HCT116 (cell line): ENCODE measurements at regions not wholly inside any gene's neighbourhood (a gene's known extent, or its start where the extent isn't known, plus 50 kb on each side); places are given as distances from the start of the nearest gene placed in this dataset.

Experiments used
- POLR2A ChIP-seq: IDR thresholded peaks from 2 replicates; pipeline ENCODE4 v1.7.0; 2011; ENCODE audit warnings: borderline replicate concordance; ENCODE audit not compliant: insufficient read depth, insufficient read length; ENCODE audit errors: extremely low read depth
- YY1 ChIP-seq: IDR thresholded peaks from 2 replicates; pipeline ENCODE4 v1.6.1; 2011; ENCODE audit warnings: low read length, low read depth, moderate library complexity, mild to moderate bottlenecking; ENCODE audit not compliant: insufficient replicate concordance; ENCODE audit errors: extremely low read depth
- TF ChIP-seq, protein P1 (sequence below), 3 experiments: fragments of 200-600 bp in 1 of 3; sonication (generic) in 1 of 3; IDR thresholded peaks in 2 of 3; conservative IDR thresholded peaks in 1 of 3; 2 replicates each; pipeline ENCODE4 v1.5.1; 2012 to 2017; ENCODE audit warnings: low read depth in 2 of 3, low read length in 2 of 3, antibody characterized with exemption in 1 of 3, borderline replicate concordance in 1 of 3, control low read depth in 1 of 3, mild to moderate bottlenecking in 1 of 3, mixed read lengths in 1 of 3, mixed run types in 1 of 3, moderate library complexity in 1 of 3; ENCODE audit not compliant: insufficient read depth in 1 of 3

DNA sequence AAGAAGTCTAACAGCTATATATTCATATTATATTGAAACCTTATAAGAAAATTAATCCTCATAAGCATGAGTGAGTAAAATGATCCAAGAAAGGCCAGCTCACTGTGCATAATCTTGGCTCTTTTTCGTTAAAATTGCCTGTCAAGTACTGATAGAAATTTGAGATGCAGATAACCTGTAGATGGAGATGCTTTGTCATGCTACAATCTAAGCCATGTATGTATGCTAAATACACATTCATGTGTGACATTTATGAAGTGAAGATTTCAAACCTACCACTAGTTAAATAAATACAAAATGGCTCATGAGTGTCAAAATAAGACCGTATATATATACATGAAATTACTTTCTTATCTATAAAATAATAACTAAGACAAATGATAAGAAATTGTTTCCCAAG is 1491.5 kb upstream of the PRMT6 start:
- TF ChIP-seq, protein P1, sequence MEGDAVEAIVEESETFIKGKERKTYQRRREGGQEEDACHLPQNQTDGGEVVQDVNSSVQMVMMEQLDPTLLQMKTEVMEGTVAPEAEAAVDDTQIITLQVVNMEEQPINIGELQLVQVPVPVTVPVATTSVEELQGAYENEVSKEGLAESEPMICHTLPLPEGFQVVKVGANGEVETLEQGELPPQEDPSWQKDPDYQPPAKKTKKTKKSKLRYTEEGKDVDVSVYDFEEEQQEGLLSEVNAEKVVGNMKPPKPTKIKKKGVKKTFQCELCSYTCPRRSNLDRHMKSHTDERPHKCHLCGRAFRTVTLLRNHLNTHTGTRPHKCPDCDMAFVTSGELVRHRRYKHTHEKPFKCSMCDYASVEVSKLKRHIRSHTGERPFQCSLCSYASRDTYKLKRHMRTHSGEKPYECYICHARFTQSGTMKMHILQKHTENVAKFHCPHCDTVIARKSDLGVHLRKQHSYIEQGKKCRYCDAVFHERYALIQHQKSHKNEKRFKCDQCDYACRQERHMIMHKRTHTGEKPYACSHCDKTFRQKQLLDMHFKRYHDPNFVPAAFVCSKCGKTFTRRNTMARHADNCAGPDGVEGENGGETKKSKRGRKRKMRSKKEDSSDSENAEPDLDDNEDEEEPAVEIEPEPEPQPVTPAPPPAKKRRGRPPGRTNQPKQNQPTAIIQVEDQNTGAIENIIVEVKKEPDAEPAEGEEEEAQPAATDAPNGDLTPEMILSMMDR (IDR thresholded peaks at IDR 0.05 in 2 of 3, conservative IDR thresholded peaks at IDR 0.05 in 1 of 3; ENCODE audit: borderline replicate concordance in 1 of 3, insufficient read depth in 1 of 3, low read depth in 2 of 3, low read length in 2 of 3): no peak
- TF ChIP-seq POLR2A (no peak), YY1 (no peak)
